ENCODE measurements at regions not wholly inside any gene's neighbourhood (a gene's known extent, or its start where the extent isn't known, plus 50 kb on each side); places are given as distances from the start of the nearest gene placed in this dataset.

DNA sequence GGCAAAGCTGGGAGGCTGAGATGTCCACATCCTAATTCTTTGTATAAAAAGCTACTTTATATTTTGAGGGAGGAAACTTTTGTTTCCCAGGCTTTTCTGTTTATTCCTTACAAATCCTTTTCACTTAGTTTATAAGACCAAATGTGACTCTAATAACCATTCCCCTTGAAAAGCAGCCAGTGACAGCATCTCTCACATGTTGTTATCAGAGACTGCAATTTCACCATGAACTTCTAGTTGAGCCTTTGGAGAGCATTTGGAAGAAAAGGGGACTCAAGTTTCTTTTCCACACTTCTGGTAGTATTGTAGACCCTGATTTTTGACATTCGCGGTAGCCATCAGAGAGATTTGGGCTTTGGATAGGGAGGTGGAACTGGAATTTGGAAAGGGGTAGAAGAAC is 215.8 kb downstream of the RNF144B start:
- no peak overlapping the region for H3K4me3 ChIP-seq
- intact Hi-C loops (cut with DNase I): no loop called here
- TF ChIP-seq, protein P1, sequence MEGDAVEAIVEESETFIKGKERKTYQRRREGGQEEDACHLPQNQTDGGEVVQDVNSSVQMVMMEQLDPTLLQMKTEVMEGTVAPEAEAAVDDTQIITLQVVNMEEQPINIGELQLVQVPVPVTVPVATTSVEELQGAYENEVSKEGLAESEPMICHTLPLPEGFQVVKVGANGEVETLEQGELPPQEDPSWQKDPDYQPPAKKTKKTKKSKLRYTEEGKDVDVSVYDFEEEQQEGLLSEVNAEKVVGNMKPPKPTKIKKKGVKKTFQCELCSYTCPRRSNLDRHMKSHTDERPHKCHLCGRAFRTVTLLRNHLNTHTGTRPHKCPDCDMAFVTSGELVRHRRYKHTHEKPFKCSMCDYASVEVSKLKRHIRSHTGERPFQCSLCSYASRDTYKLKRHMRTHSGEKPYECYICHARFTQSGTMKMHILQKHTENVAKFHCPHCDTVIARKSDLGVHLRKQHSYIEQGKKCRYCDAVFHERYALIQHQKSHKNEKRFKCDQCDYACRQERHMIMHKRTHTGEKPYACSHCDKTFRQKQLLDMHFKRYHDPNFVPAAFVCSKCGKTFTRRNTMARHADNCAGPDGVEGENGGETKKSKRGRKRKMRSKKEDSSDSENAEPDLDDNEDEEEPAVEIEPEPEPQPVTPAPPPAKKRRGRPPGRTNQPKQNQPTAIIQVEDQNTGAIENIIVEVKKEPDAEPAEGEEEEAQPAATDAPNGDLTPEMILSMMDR (IDR thresholded peaks at IDR 0.05): no peak
- H3K4me1 ChIP-seq: no peaks in the 10 kb centered on the region
- H3K27ac ChIP-seq: no peak overlapping the region
- H3K27me3 ChIP-seq: no peaks in the 10 kb centered on the region
- DNase-seq (no peak), ATAC-seq (no peak)
- no peaks in the 10 kb centered on the region for H3K36me3 ChIP-seq
- H3K9me3 ChIP-seq: no peaks in the 10 kb centered on the region

DNA sequence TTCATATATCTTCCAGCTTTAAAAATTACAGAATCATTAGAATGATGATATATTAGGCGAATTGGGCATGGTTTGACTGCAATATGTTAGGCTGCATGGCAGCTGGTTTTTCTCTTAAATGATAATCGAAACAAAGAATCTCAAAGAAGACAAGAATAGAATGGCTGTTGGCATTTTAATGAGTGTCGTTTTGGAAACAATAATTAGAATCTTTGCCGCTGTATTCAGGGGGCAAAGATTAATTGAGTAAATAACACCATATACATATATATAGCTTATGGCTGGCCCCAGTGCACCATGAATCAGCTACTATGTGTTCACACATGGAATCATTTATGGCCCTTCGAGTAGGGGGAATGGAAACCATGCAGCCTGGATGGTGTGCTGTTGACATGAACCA is 216.2 kb downstream of the RNF144B start:
- no peaks in the 10 kb centered on the region for H3K4me1 ChIP-seq
- no peaks in the 10 kb centered on the region for H3K27me3 ChIP-seq
- DNase-seq (no peak), ATAC-seq (no peak)
- H3K36me3 ChIP-seq: no peaks in the 10 kb centered on the region
- H3K27ac ChIP-seq: no peak overlapping the region
- TF ChIP-seq, protein P1 (IDR thresholded peaks at IDR 0.05): no peak
- intact Hi-C loops (cut with DNase I): no loop called here
- no peak overlapping the region for H3K4me3 ChIP-seq
- H3K9me3 ChIP-seq: no peaks in the 10 kb centered on the region

DNA sequence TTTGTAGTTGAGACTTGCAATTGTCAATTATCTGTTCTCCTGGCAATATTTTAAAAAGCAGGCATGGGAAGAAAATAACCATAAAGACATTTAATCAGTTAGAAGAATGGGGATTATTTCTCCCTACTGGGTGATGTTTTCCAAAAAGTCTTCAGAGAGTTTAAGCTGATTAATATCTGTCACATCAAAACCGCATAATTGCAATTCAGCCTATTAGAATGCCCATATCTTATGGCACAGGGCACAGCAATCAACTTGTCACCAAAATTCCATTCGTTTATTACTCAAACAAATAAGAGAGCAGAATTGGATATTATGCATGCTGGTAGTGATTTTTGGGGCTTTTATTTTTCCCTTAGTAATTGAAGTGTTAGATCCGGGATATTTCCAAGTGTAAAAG is 218.7 kb downstream of the RNF144B start:
- DNase-seq (no peak), ATAC-seq (no peak)
- Histone ChIP-seq H3K27ac (no peak overlapping the region), H3K4me3 (no peak overlapping the region), H3K4me1 (no peaks in the 10 kb centered on the region), H3K27me3 (no peaks in the 10 kb centered on the region), H3K36me3 (no peaks in the 10 kb centered on the region), H3K9me3 (no peaks in the 10 kb centered on the region)
- intact Hi-C loops (cut with DNase I): no loop called here
- TF ChIP-seq, protein P1 (IDR thresholded peaks at IDR 0.05): no peak

DNA sequence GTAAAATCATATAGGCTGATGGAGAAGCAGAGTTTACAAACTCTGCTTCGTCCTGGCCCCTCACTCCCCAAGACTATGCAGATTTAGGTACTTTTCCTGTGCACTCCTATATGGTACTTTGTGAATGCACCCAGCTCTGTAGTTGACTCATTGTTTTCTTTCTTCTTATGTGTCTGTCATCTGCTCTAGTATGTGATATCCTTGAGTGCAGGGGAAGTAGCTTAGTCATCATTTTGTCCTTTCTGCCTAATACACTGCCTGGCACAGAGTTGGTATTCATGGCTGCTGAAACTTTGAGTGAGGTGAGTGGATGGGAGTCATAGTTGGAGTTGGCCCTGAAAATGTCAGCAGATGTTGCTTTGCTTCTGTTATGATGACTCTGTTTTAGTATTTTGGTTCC is 222.6 kb downstream of the RNF144B start:
- H3K4me1 ChIP-seq: no peaks in the 10 kb centered on the region
- TF ChIP-seq, protein P1 (IDR thresholded peaks at IDR 0.05): no peak
- no peak for DNase-seq
- no peaks in the 10 kb centered on the region for H3K36me3 ChIP-seq
- no peak overlapping the region for H3K27ac ChIP-seq
- H3K9me3 ChIP-seq: no peaks in the 10 kb centered on the region
- ATAC-seq: no peak
- intact Hi-C loops (cut with DNase I): no loop called here
- no peaks in the 10 kb centered on the region for H3K27me3 ChIP-seq
- H3K4me3 ChIP-seq: no peak overlapping the region

DNA sequence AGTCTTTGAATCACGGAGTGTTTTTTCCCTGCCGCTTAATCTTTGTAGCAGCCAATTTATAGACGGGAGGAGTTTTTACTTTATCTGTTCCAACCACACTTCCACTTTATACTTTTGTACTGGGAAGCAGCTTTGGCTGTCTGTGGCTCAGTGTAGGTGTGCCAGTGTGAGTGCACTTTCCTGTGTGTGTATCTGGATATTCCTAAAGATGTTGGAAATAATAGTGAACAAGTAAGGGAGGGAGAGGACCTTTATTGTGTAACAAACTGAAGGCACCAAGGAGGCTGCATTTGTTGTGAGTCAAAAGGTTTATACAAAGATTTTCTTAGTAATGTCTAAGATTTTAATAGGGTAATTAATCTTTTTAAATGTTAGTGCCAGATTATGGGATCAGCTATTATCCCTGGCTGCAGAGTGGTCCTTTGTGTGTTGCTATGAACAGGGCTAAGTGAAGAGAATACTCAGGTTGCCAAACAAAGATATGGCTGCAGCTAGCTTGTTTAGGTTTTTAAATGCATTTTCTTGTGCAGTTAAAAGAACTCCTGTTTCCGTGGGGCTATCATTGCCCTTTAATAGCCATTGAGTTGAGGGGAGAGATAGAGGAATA is 226.3 kb downstream of the RNF144B start:
- no peaks in the 10 kb centered on the region for H3K36me3 ChIP-seq
- no peak overlapping the region for H3K4me3 ChIP-seq
- H3K27ac ChIP-seq: no peak overlapping the region
- H3K27me3 ChIP-seq: no peaks in the 10 kb centered on the region
- intact Hi-C loops (cut with DNase I): no loop called here
- TF ChIP-seq, protein P1 (IDR thresholded peaks at IDR 0.05): no peak
- peaks cover 4% of the 10 kb centered on the region for H3K9me3 ChIP-seq
- no peaks in the 10 kb centered on the region for H3K4me1 ChIP-seq
- no peak for DNase-seq
- no peak for ATAC-seq

DNA sequence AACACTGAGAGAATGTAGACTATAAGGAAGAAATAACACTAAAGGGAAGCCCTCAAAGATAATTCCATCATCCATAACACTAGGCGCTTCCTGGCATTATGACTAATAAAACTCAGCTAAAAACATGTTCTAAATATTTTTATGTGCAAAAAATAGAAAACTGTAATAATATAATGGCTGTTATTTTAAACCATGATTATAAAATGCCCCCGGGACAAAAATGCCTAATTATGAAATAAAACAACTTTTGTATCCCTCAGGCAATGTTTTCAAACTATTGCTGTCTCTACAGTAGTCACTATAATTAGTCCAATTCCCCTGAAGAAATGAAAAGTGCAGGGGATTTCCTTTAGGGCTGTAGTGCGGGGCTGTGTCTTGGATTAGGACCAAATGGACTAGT is 242.4 kb downstream of the RNF144B start:
- Histone ChIP-seq H3K27me3 (no peaks in the 10 kb centered on the region), H3K36me3 (no peaks in the 10 kb centered on the region), H3K27ac (no peak overlapping the region), H3K4me1 (no peaks in the 10 kb centered on the region), H3K4me3 (no peak overlapping the region), H3K9me3 (no peaks in the 10 kb centered on the region)
- ATAC-seq: no peak
- no peak for DNase-seq
- TF ChIP-seq, protein P1 (IDR thresholded peaks at IDR 0.05): no peak
- intact Hi-C loops (cut with DNase I): no loop called here
